GM10266 (cell line): ENCODE measurements at regions not wholly inside any gene's neighbourhood (a gene's known extent, or its start where the extent isn't known, plus 50 kb on each side); places are given as distances from the start of the nearest gene placed in this dataset.

Experiments used
- DNase-seq: peaks from one replicate; pipeline ENCODE4 v3.0.0; 2012; ENCODE audit errors: extremely low spot score
- TF ChIP-seq, protein P1 (sequence below): IDR thresholded peaks from 2 replicates; pipeline ENCODE4 v1.5.1; 2012; ENCODE audit warnings: mild to moderate bottlenecking, low read depth; ENCODE audit not compliant: control insufficient read depth, insufficient read depth; ENCODE audit errors: missing control alignments

DNA sequence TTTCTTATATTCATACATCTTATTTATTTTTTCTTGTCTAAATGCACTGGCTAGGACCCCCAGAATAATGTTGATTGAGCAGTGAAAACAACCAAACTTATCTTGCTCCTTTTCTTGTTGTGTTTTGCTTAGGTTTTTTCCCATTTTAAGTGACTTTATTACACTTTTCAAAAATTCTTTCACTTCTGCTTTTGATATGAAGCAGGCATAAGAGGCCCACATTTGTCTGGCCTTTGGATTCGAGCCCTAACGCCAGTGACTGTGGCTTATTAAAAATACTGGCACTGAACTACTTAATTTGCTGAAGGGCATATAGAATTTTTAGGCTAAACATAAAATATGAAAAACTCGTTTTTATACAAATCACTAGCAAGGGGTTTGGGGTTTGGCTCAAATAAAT lies 197.0 kb downstream of the ASB9 start:
- TF ChIP-seq, protein P1, sequence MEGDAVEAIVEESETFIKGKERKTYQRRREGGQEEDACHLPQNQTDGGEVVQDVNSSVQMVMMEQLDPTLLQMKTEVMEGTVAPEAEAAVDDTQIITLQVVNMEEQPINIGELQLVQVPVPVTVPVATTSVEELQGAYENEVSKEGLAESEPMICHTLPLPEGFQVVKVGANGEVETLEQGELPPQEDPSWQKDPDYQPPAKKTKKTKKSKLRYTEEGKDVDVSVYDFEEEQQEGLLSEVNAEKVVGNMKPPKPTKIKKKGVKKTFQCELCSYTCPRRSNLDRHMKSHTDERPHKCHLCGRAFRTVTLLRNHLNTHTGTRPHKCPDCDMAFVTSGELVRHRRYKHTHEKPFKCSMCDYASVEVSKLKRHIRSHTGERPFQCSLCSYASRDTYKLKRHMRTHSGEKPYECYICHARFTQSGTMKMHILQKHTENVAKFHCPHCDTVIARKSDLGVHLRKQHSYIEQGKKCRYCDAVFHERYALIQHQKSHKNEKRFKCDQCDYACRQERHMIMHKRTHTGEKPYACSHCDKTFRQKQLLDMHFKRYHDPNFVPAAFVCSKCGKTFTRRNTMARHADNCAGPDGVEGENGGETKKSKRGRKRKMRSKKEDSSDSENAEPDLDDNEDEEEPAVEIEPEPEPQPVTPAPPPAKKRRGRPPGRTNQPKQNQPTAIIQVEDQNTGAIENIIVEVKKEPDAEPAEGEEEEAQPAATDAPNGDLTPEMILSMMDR = no peak
- no peak for DNase-seq

DNA sequence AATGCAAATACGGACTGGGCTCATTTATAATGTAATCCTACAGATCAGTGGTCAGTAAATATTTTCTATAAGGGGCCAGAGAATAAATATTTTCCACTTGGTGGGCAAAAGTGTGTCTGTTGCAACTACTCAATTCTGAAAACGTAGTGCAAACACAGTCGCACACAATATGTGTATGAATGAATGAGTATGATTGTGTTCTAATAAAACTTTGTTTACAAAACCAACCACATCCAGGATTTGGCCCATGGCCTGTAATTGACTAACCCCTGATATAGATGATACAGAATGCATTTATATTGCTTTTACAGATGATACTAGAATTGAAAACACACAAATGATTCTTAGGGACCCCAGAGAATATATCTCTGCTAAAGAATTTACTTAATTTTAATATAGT lies 197.6 kb downstream of the ASB9 start:
- TF ChIP-seq, protein P1 = no peak
- no peak for DNase-seq

DNA sequence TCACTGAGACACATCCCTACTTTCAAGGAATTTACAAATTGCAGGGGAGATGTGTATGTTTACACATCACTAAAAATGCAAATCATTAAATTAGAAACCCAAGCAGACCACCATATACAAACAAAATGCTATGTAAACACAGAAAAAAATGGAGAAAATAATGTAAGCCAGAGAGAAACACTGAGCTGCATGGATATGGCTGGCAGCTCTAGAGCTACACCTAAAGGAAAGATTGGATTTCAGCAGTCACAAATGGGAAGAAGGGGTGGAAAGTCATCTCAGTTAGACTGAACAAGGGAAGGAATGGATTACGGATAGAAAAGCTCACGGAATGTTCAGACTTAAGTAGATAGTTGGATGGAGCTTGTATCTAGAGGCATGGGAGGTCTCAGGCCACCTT lies 186.3 kb downstream of the MOSPD2 start:
- TF ChIP-seq, protein P1 = no peak
- no peak for DNase-seq

DNA sequence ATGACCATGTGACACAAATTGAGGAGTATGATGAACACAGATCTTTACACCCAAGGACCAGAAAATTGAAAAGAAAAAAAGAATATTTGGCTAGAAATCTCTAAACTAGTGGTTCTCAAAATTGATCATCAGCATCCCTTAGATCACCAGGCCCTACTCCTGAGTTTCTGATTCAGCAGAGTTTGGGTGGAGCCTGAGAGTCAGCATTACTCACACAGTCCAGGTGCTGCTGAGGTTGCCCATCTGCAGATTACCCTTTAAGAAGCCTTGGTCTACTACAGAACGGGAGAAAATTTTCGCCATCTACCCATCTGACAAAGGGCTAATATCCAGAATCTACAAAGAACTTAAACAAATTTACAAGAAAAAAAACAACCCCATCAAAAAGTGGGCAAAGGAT lies 182.8 kb downstream of the MOSPD2 start:
- DNase-seq = no peak
- TF ChIP-seq, protein P1 = no peak

DNA sequence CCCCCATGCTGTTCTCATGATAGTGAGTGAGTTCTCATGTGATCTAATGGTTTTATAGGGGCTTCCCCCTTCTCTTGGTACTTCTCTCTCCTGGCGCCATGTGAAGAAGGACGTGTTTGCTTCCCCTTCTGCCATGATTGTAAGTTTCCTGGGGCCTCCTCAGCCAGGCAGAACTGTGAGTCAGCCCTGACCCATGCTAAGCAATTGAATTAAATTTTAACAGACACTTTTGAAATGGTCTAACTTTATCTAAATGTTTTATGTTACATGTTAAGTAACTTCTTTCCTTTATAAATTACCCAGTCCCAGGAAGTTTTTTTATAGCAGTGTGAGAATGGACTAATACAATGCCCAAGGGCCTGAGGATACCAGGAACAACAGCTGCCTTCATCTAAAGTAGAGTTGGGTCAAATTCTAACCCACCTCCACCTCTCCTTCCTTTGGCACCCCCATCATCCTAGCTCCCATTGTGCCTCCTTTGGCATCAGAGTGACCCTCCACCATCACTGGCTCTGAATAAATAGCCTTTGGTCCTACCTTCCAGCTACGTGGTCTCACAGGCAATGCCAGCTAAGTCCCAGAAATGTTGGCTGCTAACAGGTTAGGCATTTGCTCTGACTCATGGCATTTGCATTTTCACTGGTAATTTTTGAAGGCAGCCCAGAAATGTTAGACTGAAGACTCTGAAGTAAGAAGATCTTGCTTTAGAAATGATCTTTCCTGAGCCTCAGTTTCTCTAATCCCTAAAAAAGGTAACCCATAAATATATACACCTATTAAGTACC lies 182.1 kb downstream of the MOSPD2 start:
- TF ChIP-seq, protein P1 = no peak
- DNase-seq = no peak

DNA sequence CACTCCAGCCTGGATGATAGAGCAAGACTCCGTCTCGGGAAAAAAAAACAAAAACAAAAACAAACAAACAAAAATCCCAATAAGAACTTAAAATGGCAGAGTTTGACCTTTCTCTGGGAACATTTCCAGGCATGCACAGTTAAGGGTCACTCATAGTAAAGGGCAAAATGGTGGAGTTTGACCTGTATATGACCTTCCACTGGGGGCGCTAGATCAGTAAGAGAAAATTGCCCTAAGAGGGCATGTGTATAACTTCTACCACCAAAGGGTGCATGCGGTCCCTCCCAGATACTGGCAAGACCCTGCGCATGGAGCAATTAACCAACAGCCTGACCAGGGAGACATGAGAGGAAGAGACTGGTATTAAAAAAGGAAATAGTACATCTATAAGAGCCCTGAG lies 177.2 kb downstream of the MOSPD2 start:
- DNase-seq = no peak
- TF ChIP-seq, protein P1 = no peak

DNA sequence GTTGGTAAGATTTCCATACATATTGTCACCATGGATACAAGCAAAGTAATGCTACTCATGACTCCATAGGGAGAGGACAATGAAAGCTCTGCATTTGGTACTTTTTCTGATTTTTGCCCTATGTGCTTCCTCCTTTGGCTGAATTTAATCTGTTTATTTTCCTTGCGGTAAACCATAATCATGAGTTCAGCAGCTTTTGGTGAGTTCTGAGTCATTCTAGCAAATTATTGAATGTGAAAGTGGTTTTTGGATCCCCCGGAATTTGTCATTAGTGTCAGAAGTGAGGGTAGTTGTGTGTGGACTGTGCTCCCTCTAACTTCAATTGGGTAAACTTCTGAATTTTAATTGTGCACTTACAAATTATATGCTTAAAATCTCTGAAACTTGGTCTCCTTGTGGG lies 170.3 kb downstream of the MOSPD2 start:
- TF ChIP-seq, protein P1 = no peak
- DNase-seq = no peak
